ENCODE measurements at regions not wholly inside any gene's neighbourhood (a gene's known extent, or its start where the extent isn't known, plus 50 kb on each side); places are given as distances from the start of the nearest gene placed in this dataset.
A peak's percentile ranks its signal among the peaks of the same experiment; 100 is the strongest.

GRCh38 chr3:189457631-189458412 is 173.4 kb upstream of the TP63 start:
- H3K27ac ChIP-seq (ENCODE audit: low read depth in 2 of 2, low read length in 2 of 2): no peak overlapping the region
- FAIRE-seq (no peak), DNase-seq (peak in 1 of 5 donors; percentile 18)
- H3K36me3 ChIP-seq (ENCODE audit: control insufficient read depth in 2 of 3, insufficient read depth in 3 of 3, low read length in 3 of 3): no peaks in the 10 kb centered on the region
- intact Hi-C loops (cut with DNase I): no loop called here
- H3K9ac ChIP-seq (ENCODE audit: low read length in 3 of 3): no peak overlapping the region
- H3K9me3 ChIP-seq (ENCODE audit: control insufficient read depth in 2 of 3, insufficient read depth in 1 of 3, low read length in 3 of 3): no peaks in the 10 kb centered on the region
- no peak overlapping the region for H3K4me3 ChIP-seq (ENCODE audit: low read length in 3 of 3)
- H3K4me1 ChIP-seq (ENCODE audit: control insufficient read depth in 2 of 3, insufficient read depth in 2 of 3, low read depth in 1 of 3, low read length in 3 of 3): peaks cover 0 to 2% (median 0%) of the 10 kb centered on the region in 3 donors
- no peaks in the 10 kb centered on the region for H3K27me3 ChIP-seq (ENCODE audit: control insufficient read depth, insufficient read depth, low read length)
- TF ChIP-seq CTCF (IDR thresholded peaks at IDR 0.05; ENCODE audit: borderline replicate concordance, extremely low read depth, insufficient read depth): no peak

- Histone ChIP-seq H3K9ac (ENCODE audit: low read length in 3 of 3) (no peak overlapping the region), H3K9me3 (ENCODE audit: control insufficient read depth in 2 of 3, insufficient read depth in 1 of 3, low read length in 3 of 3) (no peaks in the 10 kb centered on the region), H3K27ac (ENCODE audit: low read depth in 2 of 2, low read length in 2 of 2) (no peak overlapping the region), H3K4me3 (ENCODE audit: low read length in 3 of 3) (no peak overlapping the region), H3K27me3 (ENCODE audit: control insufficient read depth, insufficient read depth, low read length) (no peaks in the 10 kb centered on the region), H3K36me3 (ENCODE audit: control insufficient read depth in 2 of 3, insufficient read depth in 3 of 3, low read length in 3 of 3) (no peaks in the 10 kb centered on the region), H3K4me1 (ENCODE audit: control insufficient read depth in 2 of 3, insufficient read depth in 2 of 3, low read depth in 1 of 3, low read length in 3 of 3) (peaks cover 0 to 2% (median 0%) of the 10 kb centered on the region in 3 donors)
- intact Hi-C loops (cut with DNase I): no loop called here
- FAIRE-seq (no peak), DNase-seq (peak; percentile 14 to 65 (median 35))
- TF ChIP-seq CTCF (IDR thresholded peaks at IDR 0.05; ENCODE audit: borderline replicate concordance, extremely low read depth, insufficient read depth): no peak
These were observed 172.7 kb upstream of the TP63 start for GRCh38 chr3:189458528-189458927.

- DNase-seq (no peak), FAIRE-seq (no peak)
- Histone ChIP-seq H3K27me3 (ENCODE audit: control insufficient read depth, insufficient read depth, low read length) (no peaks in the 10 kb centered on the region), H3K9me3 (ENCODE audit: control insufficient read depth in 2 of 3, insufficient read depth in 1 of 3, low read length in 3 of 3) (no peaks in the 10 kb centered on the region), H3K4me3 (ENCODE audit: low read length in 3 of 3) (no peak overlapping the region), H3K36me3 (ENCODE audit: control insufficient read depth in 2 of 3, insufficient read depth in 3 of 3, low read length in 3 of 3) (no peaks in the 10 kb centered on the region), H3K4me1 (ENCODE audit: control insufficient read depth in 2 of 3, insufficient read depth in 2 of 3, low read depth in 1 of 3, low read length in 3 of 3) (peaks cover 0 to 2% (median 0%) of the 10 kb centered on the region in 3 donors), H3K27ac (ENCODE audit: low read depth in 2 of 2, low read length in 2 of 2) (no peak overlapping the region), H3K9ac (ENCODE audit: low read length in 3 of 3) (no peak overlapping the region)
- TF ChIP-seq CTCF (IDR thresholded peaks at IDR 0.05; ENCODE audit: borderline replicate concordance, extremely low read depth, insufficient read depth): no peak
- intact Hi-C loops (cut with DNase I): no loop called here
These were observed 172.0 kb upstream of the TP63 start for GRCh38 chr3:189459231-189459630.

Data from kidney (tissue), 13 donors.